Endometrium (tissue), 2 donors: ENCODE measurements at regions not wholly inside any gene's neighbourhood (a gene's known extent, or its start where the extent isn't known, plus 50 kb on each side); places are given as distances from the start of the nearest gene placed in this dataset.

ENCODE experiments used
- FAIRE-seq: peaks from 2 replicates; lab custom pipeline; 2012; peaks lifted over from hg19 to GRCh38; lab: Jason Lieb, UNC
- donor health status: control.
- donor health status: control.

GRCh38 chr11:119490253-119491006 is 67.5 kb upstream of the THY1 start:
- no peak for FAIRE-seq

GRCh38 chr11:119489087-119489486 is 66.1 kb upstream of the THY1 start:
- no peak for FAIRE-seq

- no peak for FAIRE-seq
These were observed 65.5 kb upstream of the THY1 start for GRCh38 chr11:119488256-119488995.

- no peak for FAIRE-seq
These were observed 63.8 kb upstream of the THY1 start for GRCh38 chr11:119486691-119487259.

GRCh38 chr11:119486016-119486415 is 63.0 kb upstream of the THY1 start:
- no peak for FAIRE-seq

GRCh38 chr11:119484741-119485605 is 62.0 kb upstream of the THY1 start:
- no peak for FAIRE-seq

GRCh38 chr11:119483881-119484371 is 61.0 kb upstream of the THY1 start:
- FAIRE-seq: no peak

GRCh38 chr11:119483341-119483880 is 60.4 kb upstream of the THY1 start:
- FAIRE-seq: no peak

- no peak for FAIRE-seq
These were observed 59.6 kb upstream of the THY1 start for GRCh38 chr11:119482521-119483011.

GRCh38 chr11:119481667-119482400 is 58.9 kb upstream of the THY1 start:
- no peak for FAIRE-seq

- peak; percentile 59 for FAIRE-seq
These were observed 58.2 kb upstream of the THY1 start for GRCh38 chr11:119481021-119481666.

- no peak for FAIRE-seq
These were observed 57.5 kb upstream of the THY1 start for GRCh38 chr11:119480380-119481020.

- FAIRE-seq: no peak
These were observed 56.8 kb upstream of the THY1 start for GRCh38 chr11:119479685-119480275.

- FAIRE-seq: no peak
These were observed 55.8 kb upstream of the THY1 start for GRCh38 chr11:119478711-119479285.

- no peak for FAIRE-seq
These were observed 53.8 kb upstream of the THY1 start for GRCh38 chr11:119476666-119477331.

GRCh38 chr11:119476038-119476437 is 53.1 kb upstream of the THY1 start:
- no peak for FAIRE-seq

- FAIRE-seq: peak; percentile 21
These were observed 52.0 kb upstream of the THY1 start for GRCh38 chr11:119474682-119475596.
